AG09319 (cell line): ENCODE measurements at regions not wholly inside any gene's neighbourhood (a gene's known extent, or its start where the extent isn't known, plus 50 kb on each side); places are given as distances from the start of the nearest gene placed in this dataset.

Source experiments
- DNase-seq: peaks from one replicate; pipeline ENCODE4 v3.0.0-alpha.2; 2010; ENCODE audit warnings: low read depth; ENCODE audit errors: extremely low read depth
- CTCF ChIP-seq: IDR thresholded peaks from 2 replicates; pipeline ENCODE4 v1.5.1; 2011; ENCODE audit warnings: low read depth, mild to moderate bottlenecking, inconsistent platforms, low read length, moderate library complexity

- TF ChIP-seq CTCF: no peak
- no peak for DNase-seq
Observed at GRCh38 chr12:84376320-84376719, 536.3 kb downstream of the SLC6A15 start.

- no peak for TF ChIP-seq CTCF
- no peak for DNase-seq
Observed at GRCh38 chr12:84375449-84376170, 537.0 kb downstream of the SLC6A15 start.

GRCh38 chr12:84362552-84362897, 550.1 kb downstream of the SLC6A15 start:
- no peak for TF ChIP-seq CTCF
- no peak for DNase-seq

GRCh38 chr12:84361651-84362551, 550.7 kb downstream of the SLC6A15 start:
- TF ChIP-seq CTCF: no peak
- DNase-seq: no peak

GRCh38 chr12:84357314-84357713, 555.3 kb downstream of the SLC6A15 start:
- DNase-seq: no peak
- TF ChIP-seq CTCF: no peak

- DNase-seq: no peak
- TF ChIP-seq CTCF: no peak
Observed at GRCh38 chr12:84356224-84356623, 556.4 kb downstream of the SLC6A15 start.

- no peak for TF ChIP-seq CTCF
- no peak for DNase-seq
Observed at GRCh38 chr12:84355561-84355960, 557.0 kb downstream of the SLC6A15 start.
